OCI-LY3 (cell line): ENCODE measurements at regions not wholly inside any gene's neighbourhood (a gene's known extent, or its start where the extent isn't known, plus 50 kb on each side); places are given as distances from the start of the nearest gene placed in this dataset.

Experiments used
- H2AFZ ChIP-seq: fragments of 200-600, 300-600 bp; shearing (Covaris generic); 2 replicates; pipeline ENCODE4 v1.6.0; 2014; ENCODE audit warnings: antibody characterized with exemption, low read depth, low read length
- H3K27ac ChIP-seq: fragments of 200-600, 300-600 bp; sonication (generic); 2 replicates; pipeline ENCODE4 v1.5.1; 2014; ENCODE audit warnings: mild to moderate bottlenecking, low read length, moderate library complexity, mixed read lengths
- H3K27me3 ChIP-seq: fragments of 200-600, 300-600 bp; sonication (generic); 2 replicates; pipeline ENCODE4 v1.6.1; 2014; ENCODE audit warnings: low read depth, low read length, mixed read lengths
- H3K36me3 ChIP-seq: fragments of 200-600, 300-600 bp; sonication (generic); replicated peaks from 2 replicates; pipeline ENCODE3; 2014; ENCODE audit warnings: low read depth, low read length, mixed read lengths
- H3K4me1 ChIP-seq: fragments of 300-600, 200-600 bp; sonication (generic); 2 replicates; pipeline ENCODE4 v1.6.1; 2014; ENCODE audit warnings: low read length, mixed read lengths
- H3K4me2 ChIP-seq: fragments of 200-600, 300-600 bp; sonication (generic); 2 replicates; pipeline ENCODE4 v1.6.1; 2014; ENCODE audit warnings: low read length, mixed read lengths
- H3K4me3 ChIP-seq: fragments of 300-600, 200-600 bp; sonication (generic); 2 replicates; pipeline ENCODE4 v1.5.1; 2014; ENCODE audit warnings: antibody characterized with exemption, mild to moderate bottlenecking, low read length, moderate library complexity
- H3K79me2 ChIP-seq: fragments of 300-600, 200-600 bp; shearing (Covaris generic); 2 replicates; pipeline ENCODE4 v1.6.1; 2014; ENCODE audit warnings: mild to moderate bottlenecking, low read length, mixed read lengths
- H3K9ac ChIP-seq: fragments of 300-600, 200-600 bp; shearing (Covaris generic); 2 replicates; pipeline ENCODE4 v1.6.0; 2014; ENCODE audit warnings: mild to moderate bottlenecking, low read length, moderate library complexity
- H3K9me3 ChIP-seq: fragments of 200-600, 300-600 bp; shearing (Covaris generic); 2 replicates; pipeline ENCODE4 v1.6.1; 2014; ENCODE audit warnings: low read length, mixed read lengths; ENCODE audit not compliant: insufficient read depth
- H4K20me1 ChIP-seq: fragments of 200-600, 300-600 bp; sonication (generic); 2 replicates; pipeline ENCODE4 v1.6.1; 2016; ENCODE audit warnings: low read length, mixed read lengths; ENCODE audit not compliant: insufficient read depth
- EZH2phosphoT487 ChIP-seq: fragments of 200-600 bp; shearing (Covaris generic); IDR thresholded peaks from 2 replicates; pipeline ENCODE4 v1.6.1; 2018; ENCODE audit warnings: antibody characterized with exemption, mixed run types, low read depth
- TF ChIP-seq, protein P1 (sequence below): fragments of 200-600, 300-600 bp; sonication (generic); IDR thresholded peaks from 2 replicates; pipeline ENCODE4 v1.5.1; 2014; ENCODE audit warnings: antibody characterized with exemption, low read length, low read depth

DNA sequence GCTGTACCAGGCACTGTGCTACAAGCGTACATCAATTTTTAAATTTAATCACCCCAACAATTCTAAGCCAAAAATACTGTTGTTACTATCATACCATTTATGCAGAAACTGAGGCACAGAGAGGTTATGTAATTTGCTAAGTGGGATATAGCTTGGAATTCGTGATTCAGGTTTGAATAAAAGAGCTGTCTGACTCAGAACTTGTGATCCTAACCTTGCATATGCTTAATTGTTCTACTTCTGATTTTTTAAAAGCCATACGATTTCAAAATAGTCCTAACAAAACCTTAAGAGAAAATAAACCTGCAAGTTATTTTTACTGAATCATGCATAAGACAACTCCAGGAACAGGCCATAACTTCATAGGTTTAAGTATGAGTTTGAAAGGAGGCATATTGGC is 498.0 kb upstream of the CFAP20DC start:
- no peaks in the 10 kb centered on the region for H3K27me3 ChIP-seq
- no peak overlapping the region for H3K9ac ChIP-seq
- no peaks in the 10 kb centered on the region for H3K36me3 ChIP-seq
- H2AFZ ChIP-seq = no peak overlapping the region
- no peaks in the 10 kb centered on the region for H4K20me1 ChIP-seq
- no peaks in the 10 kb centered on the region for H3K9me3 ChIP-seq
- no peak overlapping the region for H3K27ac ChIP-seq
- no peak overlapping the region for H3K4me3 ChIP-seq
- TF ChIP-seq, protein P1, sequence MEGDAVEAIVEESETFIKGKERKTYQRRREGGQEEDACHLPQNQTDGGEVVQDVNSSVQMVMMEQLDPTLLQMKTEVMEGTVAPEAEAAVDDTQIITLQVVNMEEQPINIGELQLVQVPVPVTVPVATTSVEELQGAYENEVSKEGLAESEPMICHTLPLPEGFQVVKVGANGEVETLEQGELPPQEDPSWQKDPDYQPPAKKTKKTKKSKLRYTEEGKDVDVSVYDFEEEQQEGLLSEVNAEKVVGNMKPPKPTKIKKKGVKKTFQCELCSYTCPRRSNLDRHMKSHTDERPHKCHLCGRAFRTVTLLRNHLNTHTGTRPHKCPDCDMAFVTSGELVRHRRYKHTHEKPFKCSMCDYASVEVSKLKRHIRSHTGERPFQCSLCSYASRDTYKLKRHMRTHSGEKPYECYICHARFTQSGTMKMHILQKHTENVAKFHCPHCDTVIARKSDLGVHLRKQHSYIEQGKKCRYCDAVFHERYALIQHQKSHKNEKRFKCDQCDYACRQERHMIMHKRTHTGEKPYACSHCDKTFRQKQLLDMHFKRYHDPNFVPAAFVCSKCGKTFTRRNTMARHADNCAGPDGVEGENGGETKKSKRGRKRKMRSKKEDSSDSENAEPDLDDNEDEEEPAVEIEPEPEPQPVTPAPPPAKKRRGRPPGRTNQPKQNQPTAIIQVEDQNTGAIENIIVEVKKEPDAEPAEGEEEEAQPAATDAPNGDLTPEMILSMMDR = no peak
- TF ChIP-seq EZH2phosphoT487 = no peak
- H3K79me2 ChIP-seq = no peaks in the 10 kb centered on the region
- H3K4me2 ChIP-seq = no peak overlapping the region
- no peaks in the 10 kb centered on the region for H3K4me1 ChIP-seq

DNA sequence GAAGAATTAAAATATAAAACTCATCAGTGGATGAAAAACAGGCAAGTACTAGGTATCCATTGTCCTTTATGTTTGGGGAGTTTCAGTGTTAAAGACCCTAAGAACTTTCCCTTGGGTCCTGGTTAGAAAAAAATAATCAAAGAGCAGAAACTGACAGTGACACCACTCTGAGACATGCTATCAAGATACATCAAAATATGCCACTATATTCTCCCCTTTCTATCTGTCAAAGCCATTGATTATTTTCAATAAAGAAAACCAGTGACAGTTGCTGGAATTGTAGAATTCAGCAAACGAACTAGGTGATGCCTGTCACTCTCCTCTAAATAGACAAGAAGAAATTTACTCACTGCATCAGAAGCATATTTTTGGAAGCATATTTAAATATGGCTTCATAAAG is 496.7 kb upstream of the CFAP20DC start:
- no peak overlapping the region for H3K27ac ChIP-seq
- no peak overlapping the region for H3K9ac ChIP-seq
- H3K9me3 ChIP-seq = no peaks in the 10 kb centered on the region
- H3K4me2 ChIP-seq = no peak overlapping the region
- H3K4me1 ChIP-seq = no peaks in the 10 kb centered on the region; the same call in 1 of the 2 replicates
- H2AFZ ChIP-seq = no peak overlapping the region
- H3K79me2 ChIP-seq = no peaks in the 10 kb centered on the region
- no peaks in the 10 kb centered on the region for H3K36me3 ChIP-seq
- H4K20me1 ChIP-seq = no peaks in the 10 kb centered on the region
- no peak overlapping the region for H3K4me3 ChIP-seq
- H3K27me3 ChIP-seq = no peaks in the 10 kb centered on the region
- no peak for TF ChIP-seq EZH2phosphoT487
- TF ChIP-seq, protein P1 = no peak

DNA sequence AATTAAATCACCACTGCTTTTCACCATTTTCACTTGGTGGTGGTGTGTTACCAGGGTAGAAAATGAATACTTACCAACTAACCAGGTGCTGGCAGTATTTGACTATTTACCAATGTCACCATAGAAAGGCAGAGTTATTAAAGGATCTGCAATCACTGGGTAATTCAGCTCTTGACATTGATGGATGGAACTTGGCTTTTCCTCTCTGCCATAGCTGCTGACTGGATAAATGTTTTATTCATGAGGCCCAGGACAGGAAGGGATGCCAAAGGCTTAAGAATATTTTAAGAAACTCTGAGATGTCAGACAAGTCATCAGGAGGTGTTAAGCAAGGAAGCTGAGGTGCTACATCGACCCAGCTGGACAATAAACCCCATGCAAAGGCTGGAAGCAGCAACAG is 495.5 kb upstream of the CFAP20DC start:
- Histone ChIP-seq H3K79me2 (no peaks in the 10 kb centered on the region), H3K4me3 (no peak overlapping the region), H4K20me1 (no peaks in the 10 kb centered on the region), H3K9ac (no peak overlapping the region), H2AFZ (no peak overlapping the region), H3K27ac (no peak overlapping the region), H3K27me3 (no peaks in the 10 kb centered on the region), H3K9me3 (no peaks in the 10 kb centered on the region), H3K36me3 (no peaks in the 10 kb centered on the region), H3K4me1 (peaks cover 10% of the 10 kb centered on the region), H3K4me2 (no peak overlapping the region)
- TF ChIP-seq, protein P1 = no peak
- no peak for TF ChIP-seq EZH2phosphoT487

DNA sequence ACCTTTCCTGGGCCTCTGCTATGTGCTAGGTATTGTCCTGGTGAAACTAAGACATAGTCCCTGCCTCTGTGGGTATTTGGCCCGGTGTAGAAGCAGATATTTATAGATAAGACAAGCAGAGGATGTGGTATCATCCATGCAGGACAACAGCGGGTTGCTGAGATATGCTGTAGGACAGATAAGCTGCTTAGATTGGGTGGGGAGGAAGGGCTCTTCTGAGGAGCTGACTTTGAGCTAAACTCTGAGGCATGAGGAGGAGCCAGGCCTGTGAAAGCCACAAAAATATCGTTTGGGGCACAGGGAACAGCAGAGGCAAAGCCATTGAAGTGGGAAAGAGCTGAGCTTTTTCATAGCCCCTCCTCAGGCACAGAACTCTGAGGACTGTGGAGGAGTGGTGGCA is 492.5 kb upstream of the CFAP20DC start:
- no peaks in the 10 kb centered on the region for H3K36me3 ChIP-seq
- peaks cover 25% of the 10 kb centered on the region for H3K4me1 ChIP-seq
- no peak for TF ChIP-seq EZH2phosphoT487
- TF ChIP-seq, protein P1 = no peak
- no peaks in the 10 kb centered on the region for H4K20me1 ChIP-seq
- H3K79me2 ChIP-seq = no peaks in the 10 kb centered on the region
- no peak overlapping the region for H3K4me2 ChIP-seq
- no peaks in the 10 kb centered on the region for H3K9me3 ChIP-seq
- H3K4me3 ChIP-seq = no peak overlapping the region
- no peak overlapping the region for H2AFZ ChIP-seq
- no peak overlapping the region for H3K9ac ChIP-seq
- H3K27ac ChIP-seq = no peak overlapping the region
- H3K27me3 ChIP-seq = no peaks in the 10 kb centered on the region
